Keratinocyte (primary cell): ENCODE measurements at regions not wholly inside any gene's neighbourhood (a gene's known extent, or its start where the extent isn't known, plus 50 kb on each side); places are given as distances from the start of the nearest gene placed in this dataset.

ENCODE experiments used
- DNase-seq: peaks from one replicate; pipeline ENCODE4 v3.0.0-alpha.2; 2011; ENCODE audit warnings: low read depth, missing footprints, low spot score
- FAIRE-seq: peaks from 2 replicates; lab custom pipeline; 2011; peaks lifted over from hg19 to GRCh38; lab: Jason Lieb, UNC
- H2AFZ ChIP-seq: 2 replicates; pipeline ENCODE4 v1.6.0; 2012; ENCODE audit warnings: low read length, control low read depth, inconsistent platforms; ENCODE audit not compliant: control insufficient read depth
- H3K27ac ChIP-seq: 2 replicates; pipeline ENCODE4 v1.5.1; 2011; ENCODE audit warnings: low read length; ENCODE audit not compliant: control insufficient read depth, insufficient read depth
- H3K27me3 ChIP-seq: 3 replicates; pipeline ENCODE4 v1.6.0; 2011; ENCODE audit warnings: low read length; ENCODE audit not compliant: control insufficient read depth, insufficient read depth; ENCODE audit errors: extremely low read depth
- H3K36me3 ChIP-seq, 2 experiments: 2 replicates in 1 of 2; 3 replicates in 1 of 2; pipeline ENCODE4 v1.5.1; 2011; ENCODE audit warnings: low read length in 2 of 2, mild to moderate bottlenecking in 1 of 2; ENCODE audit not compliant: control insufficient read depth in 2 of 2, insufficient read depth in 2 of 2; ENCODE audit errors: extremely low read depth in 1 of 2
- H3K4me1 ChIP-seq: 3 replicates; pipeline ENCODE4 v1.5.1; 2011; ENCODE audit warnings: low read length; ENCODE audit not compliant: control insufficient read depth, insufficient read depth; ENCODE audit errors: extremely low read depth
- H3K4me2 ChIP-seq: 3 replicates; pipeline ENCODE4 v1.6.0; 2011; ENCODE audit warnings: low read depth, low read length; ENCODE audit not compliant: control insufficient read depth, insufficient read depth; ENCODE audit errors: extremely low read depth
- H3K4me3 ChIP-seq, 3 experiments: fragments of 200-600 bp in 1 of 3; sonication (generic) in 1 of 3; 2 replicates in 2 of 3; 3 replicates in 1 of 3; pipeline ENCODE4 v1.5.1; 2011 to 2016; ENCODE audit warnings: low read length in 3 of 3, mild to moderate bottlenecking in 3 of 3, control low read depth in 2 of 3, inconsistent platforms in 1 of 3, low read depth in 1 of 3, mixed read lengths in 1 of 3, mixed run types in 1 of 3, moderate library complexity in 1 of 3; ENCODE audit not compliant: control insufficient read depth in 2 of 3, insufficient read depth in 2 of 3; ENCODE audit errors: extremely low read depth in 1 of 3
- H3K79me2 ChIP-seq: 2 replicates; pipeline ENCODE4 v1.6.0; 2012; ENCODE audit warnings: low read length; ENCODE audit not compliant: control insufficient read depth, insufficient read depth
- H3K9ac ChIP-seq: 3 replicates; pipeline ENCODE4 v1.6.0; 2011; ENCODE audit warnings: low read length; ENCODE audit not compliant: control insufficient read depth, insufficient read depth; ENCODE audit errors: extremely low read depth
- H3K9me1 ChIP-seq: 3 replicates; pipeline ENCODE4 v1.6.0; 2011; ENCODE audit warnings: low read length; ENCODE audit not compliant: control insufficient read depth, insufficient read depth; ENCODE audit errors: extremely low read depth
- H3K9me3 ChIP-seq: 2 replicates; pipeline ENCODE4 v1.5.1; 2012; ENCODE audit warnings: low read depth, low read length; ENCODE audit not compliant: control insufficient read depth
- H4K20me1 ChIP-seq: 3 replicates; pipeline ENCODE4 v1.6.0; 2011; ENCODE audit warnings: low read length; ENCODE audit not compliant: control insufficient read depth, insufficient read depth; ENCODE audit errors: extremely low read depth
- EZH2 ChIP-seq: IDR thresholded peaks from one replicate; pipeline ENCODE4 v1.6.1; 2012; ENCODE audit warnings: inconsistent platforms, mild to moderate bottlenecking, low read length, moderate library complexity
- dilution Hi-C: fragments of 300-500 bp; cut with MboI; formaldehyde crosslinking; loops from one replicate; pipeline ENCODE4 v1.7.0; 2020; ENCODE audit warnings: low sequenced_read_pairs; ENCODE audit not compliant: extremely low pct_ligation_motif_present
- TF ChIP-seq, protein P1 (sequence below), 3 experiments: IDR thresholded peaks in 1 of 3; conservative IDR thresholded peaks in 1 of 3; optimal IDR thresholded peaks in 1 of 3; 2 replicates in 2 of 3; 3 replicates in 1 of 3; pipeline versions ENCODE3 to v1.5.1; 2011; ENCODE audit warnings: low read length in 3 of 3, mild to moderate bottlenecking in 3 of 3, moderate library complexity in 2 of 3, control low read depth in 1 of 3, inconsistent platforms in 1 of 3; ENCODE audit not compliant: insufficient read depth in 2 of 3; ENCODE audit errors: extremely low read depth in 1 of 3

DNA sequence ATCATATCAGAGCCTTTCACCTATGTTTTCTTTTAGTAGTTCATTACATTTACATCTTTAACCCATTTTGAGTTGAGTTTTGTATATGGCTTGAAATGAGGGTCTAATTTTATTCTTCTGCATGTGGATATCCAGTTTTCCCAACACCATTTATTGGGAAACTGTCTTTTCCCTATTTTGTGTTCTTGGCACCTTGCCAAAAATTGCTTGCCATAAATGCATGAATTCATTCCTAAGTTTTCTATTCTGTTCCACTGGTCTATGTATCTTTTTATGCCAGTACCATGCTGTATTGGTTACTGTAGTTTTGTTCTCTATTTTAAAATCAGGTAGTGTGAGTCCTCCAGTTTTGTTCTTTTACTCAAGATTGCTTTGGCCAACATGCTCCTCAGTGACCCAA lies 144.0 kb upstream of the OBI1 start:
- no peak overlapping the region for H3K4me2 ChIP-seq

DNA sequence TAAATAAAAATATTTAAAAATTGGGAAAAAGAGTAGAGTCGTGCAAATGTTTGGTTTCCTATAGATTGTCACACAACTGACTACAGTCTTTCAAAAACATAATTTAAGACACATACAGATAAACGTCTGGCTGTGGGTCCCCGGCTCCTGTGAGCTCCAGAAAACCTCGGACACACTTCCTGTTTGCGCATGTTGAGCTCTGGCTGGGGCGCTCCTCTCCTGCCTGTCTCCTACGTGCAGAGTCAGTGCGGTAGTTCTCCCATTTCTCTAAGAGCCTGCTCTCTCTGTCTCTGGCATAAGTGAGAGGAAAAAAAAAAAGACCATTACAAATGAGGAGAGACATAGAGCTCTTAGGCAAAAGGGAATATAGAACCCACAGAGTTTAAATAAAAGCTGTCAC lies 128.2 kb upstream of the OBI1 start:
- no peak overlapping the region for H3K27ac ChIP-seq
- dilution Hi-C loops = no loop called here
- H3K27me3 ChIP-seq = no peaks in the 10 kb centered on the region
- H3K9me1 ChIP-seq = no peaks in the 10 kb centered on the region
- no peak overlapping the region for H3K9ac ChIP-seq
- peak overlapping the region; percentile 26 for H3K4me2 ChIP-seq
- no peak overlapping the region for H2AFZ ChIP-seq
- H3K36me3 ChIP-seq = no peaks in the 10 kb centered on the region
- no peak overlapping the region for H3K4me3 ChIP-seq
- DNase-seq (no peak), FAIRE-seq (no peak)
- no peaks in the 10 kb centered on the region for H3K79me2 ChIP-seq
- TF ChIP-seq, protein P1, sequence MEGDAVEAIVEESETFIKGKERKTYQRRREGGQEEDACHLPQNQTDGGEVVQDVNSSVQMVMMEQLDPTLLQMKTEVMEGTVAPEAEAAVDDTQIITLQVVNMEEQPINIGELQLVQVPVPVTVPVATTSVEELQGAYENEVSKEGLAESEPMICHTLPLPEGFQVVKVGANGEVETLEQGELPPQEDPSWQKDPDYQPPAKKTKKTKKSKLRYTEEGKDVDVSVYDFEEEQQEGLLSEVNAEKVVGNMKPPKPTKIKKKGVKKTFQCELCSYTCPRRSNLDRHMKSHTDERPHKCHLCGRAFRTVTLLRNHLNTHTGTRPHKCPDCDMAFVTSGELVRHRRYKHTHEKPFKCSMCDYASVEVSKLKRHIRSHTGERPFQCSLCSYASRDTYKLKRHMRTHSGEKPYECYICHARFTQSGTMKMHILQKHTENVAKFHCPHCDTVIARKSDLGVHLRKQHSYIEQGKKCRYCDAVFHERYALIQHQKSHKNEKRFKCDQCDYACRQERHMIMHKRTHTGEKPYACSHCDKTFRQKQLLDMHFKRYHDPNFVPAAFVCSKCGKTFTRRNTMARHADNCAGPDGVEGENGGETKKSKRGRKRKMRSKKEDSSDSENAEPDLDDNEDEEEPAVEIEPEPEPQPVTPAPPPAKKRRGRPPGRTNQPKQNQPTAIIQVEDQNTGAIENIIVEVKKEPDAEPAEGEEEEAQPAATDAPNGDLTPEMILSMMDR (optimal IDR thresholded peaks at IDR 0.05 in 1 of 3, IDR thresholded peaks at IDR 0.05 in 1 of 3, conservative IDR thresholded peaks at IDR 0.05 in 1 of 3; ENCODE audit: extremely low read depth in 1 of 3, insufficient read depth in 2 of 3, low read length in 3 of 3) = no peak
- TF ChIP-seq EZH2 = no peak
- no peaks in the 10 kb centered on the region for H3K4me1 ChIP-seq
- H3K9me3 ChIP-seq = no peaks in the 10 kb centered on the region
- no peaks in the 10 kb centered on the region for H4K20me1 ChIP-seq

More for the DNA sequence above, 144.0 kb upstream of the OBI1 start:
- Histone ChIP-seq H3K4me3 (no peak overlapping the region), H3K9me1 (no peaks in the 10 kb centered on the region), H3K9me3 (no peaks in the 10 kb centered on the region), H3K79me2 (no peaks in the 10 kb centered on the region), H2AFZ (no peak overlapping the region), H3K27me3 (no peaks in the 10 kb centered on the region), H4K20me1 (no peaks in the 10 kb centered on the region), H3K27ac (no peak overlapping the region), H3K4me1 (no peaks in the 10 kb centered on the region), H3K9ac (no peak overlapping the region), H3K36me3 (no peaks in the 10 kb centered on the region)
- dilution Hi-C loops = no loop called here
- DNase-seq (no peak), FAIRE-seq (no peak)
- no peak for TF ChIP-seq EZH2
- TF ChIP-seq, protein P1 (optimal IDR thresholded peaks at IDR 0.05 in 1 of 3, IDR thresholded peaks at IDR 0.05 in 1 of 3, conservative IDR thresholded peaks at IDR 0.05 in 1 of 3; ENCODE audit: extremely low read depth in 1 of 3, insufficient read depth in 2 of 3, low read length in 3 of 3) = no peak
